SU-DHL-6 (cell line): ENCODE measurements at regions not wholly inside any gene's neighbourhood (a gene's known extent, or its start where the extent isn't known, plus 50 kb on each side); places are given as distances from the start of the nearest gene placed in this dataset.

ENCODE experiments used
- EZH2phosphoT487 ChIP-seq: fragments of 200-600 bp; sonication (generic), shearing (Covaris generic); conservative IDR thresholded peaks from 2 replicates; pipeline ENCODE4 v1.6.1; 2018; ENCODE audit warnings: mild to moderate bottlenecking, antibody characterized with exemption, low read length, moderate library complexity, mixed read lengths
- TF ChIP-seq, protein P1 (sequence below): fragments of 200-600 bp; sonication (generic); IDR thresholded peaks from one replicate; pipeline ENCODE4 v1.5.1; 2017; ENCODE audit warnings: antibody characterized with exemption, mild to moderate bottlenecking, low read length, moderate library complexity; ENCODE audit not compliant: insufficient read depth, poor library complexity, severe bottlenecking

- TF ChIP-seq, protein P1, sequence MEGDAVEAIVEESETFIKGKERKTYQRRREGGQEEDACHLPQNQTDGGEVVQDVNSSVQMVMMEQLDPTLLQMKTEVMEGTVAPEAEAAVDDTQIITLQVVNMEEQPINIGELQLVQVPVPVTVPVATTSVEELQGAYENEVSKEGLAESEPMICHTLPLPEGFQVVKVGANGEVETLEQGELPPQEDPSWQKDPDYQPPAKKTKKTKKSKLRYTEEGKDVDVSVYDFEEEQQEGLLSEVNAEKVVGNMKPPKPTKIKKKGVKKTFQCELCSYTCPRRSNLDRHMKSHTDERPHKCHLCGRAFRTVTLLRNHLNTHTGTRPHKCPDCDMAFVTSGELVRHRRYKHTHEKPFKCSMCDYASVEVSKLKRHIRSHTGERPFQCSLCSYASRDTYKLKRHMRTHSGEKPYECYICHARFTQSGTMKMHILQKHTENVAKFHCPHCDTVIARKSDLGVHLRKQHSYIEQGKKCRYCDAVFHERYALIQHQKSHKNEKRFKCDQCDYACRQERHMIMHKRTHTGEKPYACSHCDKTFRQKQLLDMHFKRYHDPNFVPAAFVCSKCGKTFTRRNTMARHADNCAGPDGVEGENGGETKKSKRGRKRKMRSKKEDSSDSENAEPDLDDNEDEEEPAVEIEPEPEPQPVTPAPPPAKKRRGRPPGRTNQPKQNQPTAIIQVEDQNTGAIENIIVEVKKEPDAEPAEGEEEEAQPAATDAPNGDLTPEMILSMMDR: no peak
- TF ChIP-seq EZH2phosphoT487: no peak
These were observed 172.3 kb downstream of the RNF152 start for GRCh38 chr18:61720496-61720895.
